ENCODE measurements at regions not wholly inside any gene's neighbourhood (a gene's known extent, or its start where the extent isn't known, plus 50 kb on each side); places are given as distances from the start of the nearest gene placed in this dataset.

GRCh38 chr12:108462686-108463085 lies 52.4 kb upstream of the FICD start:
- no peaks in the 10 kb centered on the region for H3K4me1 Mint-ChIP-seq
- no peaks in the 10 kb centered on the region for H3K36me3 Mint-ChIP-seq
- TF ChIP-seq, protein P1, sequence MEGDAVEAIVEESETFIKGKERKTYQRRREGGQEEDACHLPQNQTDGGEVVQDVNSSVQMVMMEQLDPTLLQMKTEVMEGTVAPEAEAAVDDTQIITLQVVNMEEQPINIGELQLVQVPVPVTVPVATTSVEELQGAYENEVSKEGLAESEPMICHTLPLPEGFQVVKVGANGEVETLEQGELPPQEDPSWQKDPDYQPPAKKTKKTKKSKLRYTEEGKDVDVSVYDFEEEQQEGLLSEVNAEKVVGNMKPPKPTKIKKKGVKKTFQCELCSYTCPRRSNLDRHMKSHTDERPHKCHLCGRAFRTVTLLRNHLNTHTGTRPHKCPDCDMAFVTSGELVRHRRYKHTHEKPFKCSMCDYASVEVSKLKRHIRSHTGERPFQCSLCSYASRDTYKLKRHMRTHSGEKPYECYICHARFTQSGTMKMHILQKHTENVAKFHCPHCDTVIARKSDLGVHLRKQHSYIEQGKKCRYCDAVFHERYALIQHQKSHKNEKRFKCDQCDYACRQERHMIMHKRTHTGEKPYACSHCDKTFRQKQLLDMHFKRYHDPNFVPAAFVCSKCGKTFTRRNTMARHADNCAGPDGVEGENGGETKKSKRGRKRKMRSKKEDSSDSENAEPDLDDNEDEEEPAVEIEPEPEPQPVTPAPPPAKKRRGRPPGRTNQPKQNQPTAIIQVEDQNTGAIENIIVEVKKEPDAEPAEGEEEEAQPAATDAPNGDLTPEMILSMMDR (IDR thresholded peaks at IDR 0.05; ENCODE audit: unreplicated experiment), result no peak
- DNase-seq (ENCODE audit: low spot score in 2 of 2, unreplicated experiment in 2 of 2), result no peak
- peaks cover 42% of the 10 kb centered on the region for H3K27me3 Mint-ChIP-seq (ENCODE audit: low read depth)
- H3K9me3 Mint-ChIP-seq, result no peaks in the 10 kb centered on the region
- H3K27ac Mint-ChIP-seq, result no peak overlapping the region
- H3K4me3 Mint-ChIP-seq, result no peak overlapping the region

GRCh38 chr12:108461058-108461660 lies 53.9 kb upstream of the FICD start:
- no peak overlapping the region for H3K4me3 Mint-ChIP-seq
- TF ChIP-seq, protein P1 (IDR thresholded peaks at IDR 0.05; ENCODE audit: unreplicated experiment), result no peak
- no peak for DNase-seq (ENCODE audit: low spot score in 2 of 2, unreplicated experiment in 2 of 2)
- H3K4me1 Mint-ChIP-seq, result no peaks in the 10 kb centered on the region
- peaks cover 40% of the 10 kb centered on the region for H3K27me3 Mint-ChIP-seq (ENCODE audit: low read depth)
- no peaks in the 10 kb centered on the region for H3K9me3 Mint-ChIP-seq
- H3K27ac Mint-ChIP-seq, result no peak overlapping the region
- H3K36me3 Mint-ChIP-seq, result no peaks in the 10 kb centered on the region

GRCh38 chr12:108459149-108459548 lies 55.9 kb upstream of the FICD start:
- no peaks in the 10 kb centered on the region for H3K36me3 Mint-ChIP-seq
- no peaks in the 10 kb centered on the region for H3K4me1 Mint-ChIP-seq
- TF ChIP-seq, protein P1 (IDR thresholded peaks at IDR 0.05; ENCODE audit: unreplicated experiment), result no peak
- H3K4me3 Mint-ChIP-seq, result no peak overlapping the region
- DNase-seq (ENCODE audit: low spot score in 2 of 2, unreplicated experiment in 2 of 2), result no peak
- peaks cover 39% of the 10 kb centered on the region for H3K27me3 Mint-ChIP-seq (ENCODE audit: low read depth)
- no peak overlapping the region for H3K27ac Mint-ChIP-seq
- H3K9me3 Mint-ChIP-seq, result no peaks in the 10 kb centered on the region

- Mint-ChIP-seq H3K9me3 (no peaks in the 10 kb centered on the region), H3K4me1 (no peaks in the 10 kb centered on the region), H3K4me3 (no peak overlapping the region), H3K27ac (no peak overlapping the region), H3K36me3 (no peaks in the 10 kb centered on the region), H3K27me3 (ENCODE audit: low read depth) (peaks cover 36% of the 10 kb centered on the region)
- TF ChIP-seq, protein P1 (IDR thresholded peaks at IDR 0.05; ENCODE audit: unreplicated experiment), result no peak
- no peak for DNase-seq (ENCODE audit: low spot score in 2 of 2, unreplicated experiment in 2 of 2)
Observed at GRCh38 chr12:108457734-108458361, 57.2 kb upstream of the FICD start.

- Mint-ChIP-seq H3K9me3 (no peaks in the 10 kb centered on the region), H3K4me1 (no peaks in the 10 kb centered on the region), H3K27me3 (ENCODE audit: low read depth) (peaks cover 36% of the 10 kb centered on the region), H3K4me3 (no peak overlapping the region), H3K36me3 (no peaks in the 10 kb centered on the region), H3K27ac (no peak overlapping the region)
- TF ChIP-seq, protein P1 (IDR thresholded peaks at IDR 0.05; ENCODE audit: unreplicated experiment), result peak; percentile 49
- DNase-seq (ENCODE audit: low spot score in 2 of 2, unreplicated experiment in 2 of 2), result no peak
Observed at GRCh38 chr12:108457006-108457733, 57.9 kb upstream of the FICD start.
